Osteoblast (primary cell): ENCODE measurements at regions not wholly inside any gene's neighbourhood (a gene's known extent, or its start where the extent isn't known, plus 50 kb on each side); places are given as distances from the start of the nearest gene placed in this dataset.

Source experiments
- DNase-seq: peaks from one replicate; pipeline ENCODE4 v3.0.0; 2011; ENCODE audit warnings: low spot score, mixed read lengths; ENCODE audit not compliant: insufficient read length; ENCODE audit errors: missing footprints
- H2AFZ ChIP-seq: 2 replicates; pipeline ENCODE4 v1.6.0; 2011; ENCODE audit warnings: mild to moderate bottlenecking, low read length
- H3K27ac ChIP-seq: 2 replicates; pipeline ENCODE4 v1.5.1; 2011; ENCODE audit warnings: mild to moderate bottlenecking, low read depth, low read length, moderate library complexity
- H3K27me3 ChIP-seq: 2 replicates; pipeline ENCODE4 v1.6.0; 2012; ENCODE audit warnings: mild to moderate bottlenecking, control low read depth, inconsistent platforms, low read length, moderate library complexity; ENCODE audit not compliant: insufficient read depth
- H3K36me3 ChIP-seq: 2 replicates; pipeline ENCODE4 v1.5.1; 2011; ENCODE audit warnings: mild to moderate bottlenecking, low read length, control low read depth, moderate library complexity; ENCODE audit not compliant: insufficient read depth
- H3K4me1 ChIP-seq: 2 replicates; pipeline ENCODE4 v1.5.1; 2011; ENCODE audit warnings: mild to moderate bottlenecking, low read length, control low read depth, moderate library complexity; ENCODE audit not compliant: insufficient read depth
- H3K4me2 ChIP-seq: 2 replicates; pipeline ENCODE4 v1.6.0; 2011; ENCODE audit warnings: mild to moderate bottlenecking, low read length; ENCODE audit not compliant: insufficient read depth
- H3K4me3 ChIP-seq: fragments of 200-600 bp; sonication (generic); 3 replicates; pipeline ENCODE4 v1.5.1; 2012; ENCODE audit warnings: mild to moderate bottlenecking, low read length, inconsistent platforms; ENCODE audit not compliant: insufficient read depth
- H3K79me2 ChIP-seq: 2 replicates; pipeline ENCODE4 v1.6.0; 2012; ENCODE audit warnings: mild to moderate bottlenecking, low read length, control low read depth, inconsistent platforms; ENCODE audit not compliant: insufficient read depth
- H3K9me3 ChIP-seq: 2 replicates; pipeline ENCODE4 v1.5.1; 2011; ENCODE audit warnings: low read depth, low read length, control low read depth
- H4K20me1 ChIP-seq: 2 replicates; pipeline ENCODE4 v1.6.0; 2012; ENCODE audit warnings: mild to moderate bottlenecking, low read length, control low read depth; ENCODE audit not compliant: insufficient read depth
- TF ChIP-seq, protein P1 (sequence below): IDR thresholded peaks from 2 replicates; pipeline ENCODE4 v1.5.1; 2011; ENCODE audit warnings: mild to moderate bottlenecking, low read depth, low read length, moderate library complexity; ENCODE audit errors: extremely low read depth

DNA sequence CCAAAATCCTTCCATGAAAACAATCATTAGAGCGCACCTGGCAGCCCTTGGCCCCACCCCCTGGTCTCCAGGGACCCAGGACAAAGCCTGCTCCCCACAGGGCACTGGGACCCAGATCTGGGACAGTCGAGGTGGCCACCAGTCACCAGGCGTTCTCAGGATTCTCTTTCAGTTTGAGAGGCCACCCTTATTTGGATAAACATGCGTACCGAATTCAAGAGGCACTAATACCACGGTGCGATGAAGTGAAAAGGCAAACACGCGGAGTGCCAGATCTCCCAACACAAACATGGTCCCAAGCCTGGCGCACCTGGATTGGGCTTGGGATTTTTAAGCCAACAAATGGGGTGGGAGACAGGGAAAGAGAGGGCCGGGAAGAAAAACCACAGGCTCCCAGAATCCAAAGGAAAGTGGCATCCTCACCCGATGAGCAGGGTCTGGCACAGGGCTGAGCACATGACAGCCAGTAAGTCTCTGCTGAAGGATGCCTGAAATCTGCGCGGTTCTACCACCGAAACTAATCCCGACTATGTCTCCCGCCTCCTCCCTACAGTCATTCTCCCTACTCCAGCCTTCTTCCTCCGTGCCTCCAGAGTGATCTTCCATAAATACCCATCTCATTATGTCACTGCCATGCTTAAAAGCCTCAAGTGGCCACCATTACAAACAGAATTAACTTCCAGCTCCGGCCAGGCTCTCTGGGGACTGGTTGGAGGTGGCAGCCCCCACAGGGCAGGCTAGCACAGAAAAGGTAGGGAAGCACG, 60.9 kb upstream of the KLHL29 start:
- Histone ChIP-seq H3K27me3 (no peaks in the 10 kb centered on the region), H3K4me3 (no peak overlapping the region), H3K9me3 (no peaks in the 10 kb centered on the region), H3K79me2 (no peaks in the 10 kb centered on the region), H3K4me1 (no peaks in the 10 kb centered on the region), H4K20me1 (no peaks in the 10 kb centered on the region), H2AFZ (no peak overlapping the region), H3K4me2 (no peak overlapping the region), H3K36me3 (no peaks in the 10 kb centered on the region), H3K27ac (no peak overlapping the region)
- TF ChIP-seq, protein P1, sequence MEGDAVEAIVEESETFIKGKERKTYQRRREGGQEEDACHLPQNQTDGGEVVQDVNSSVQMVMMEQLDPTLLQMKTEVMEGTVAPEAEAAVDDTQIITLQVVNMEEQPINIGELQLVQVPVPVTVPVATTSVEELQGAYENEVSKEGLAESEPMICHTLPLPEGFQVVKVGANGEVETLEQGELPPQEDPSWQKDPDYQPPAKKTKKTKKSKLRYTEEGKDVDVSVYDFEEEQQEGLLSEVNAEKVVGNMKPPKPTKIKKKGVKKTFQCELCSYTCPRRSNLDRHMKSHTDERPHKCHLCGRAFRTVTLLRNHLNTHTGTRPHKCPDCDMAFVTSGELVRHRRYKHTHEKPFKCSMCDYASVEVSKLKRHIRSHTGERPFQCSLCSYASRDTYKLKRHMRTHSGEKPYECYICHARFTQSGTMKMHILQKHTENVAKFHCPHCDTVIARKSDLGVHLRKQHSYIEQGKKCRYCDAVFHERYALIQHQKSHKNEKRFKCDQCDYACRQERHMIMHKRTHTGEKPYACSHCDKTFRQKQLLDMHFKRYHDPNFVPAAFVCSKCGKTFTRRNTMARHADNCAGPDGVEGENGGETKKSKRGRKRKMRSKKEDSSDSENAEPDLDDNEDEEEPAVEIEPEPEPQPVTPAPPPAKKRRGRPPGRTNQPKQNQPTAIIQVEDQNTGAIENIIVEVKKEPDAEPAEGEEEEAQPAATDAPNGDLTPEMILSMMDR = no peak
- DNase-seq = no peak

- DNase-seq = no peak
- H3K4me1 ChIP-seq = no peaks in the 10 kb centered on the region
- no peaks in the 10 kb centered on the region for H3K9me3 ChIP-seq
- TF ChIP-seq, protein P1 = no peak
- no peak overlapping the region for H2AFZ ChIP-seq
- H3K36me3 ChIP-seq = no peaks in the 10 kb centered on the region
- no peaks in the 10 kb centered on the region for H4K20me1 ChIP-seq
- H3K27me3 ChIP-seq = no peaks in the 10 kb centered on the region
- no peak overlapping the region for H3K4me3 ChIP-seq
- no peak overlapping the region for H3K27ac ChIP-seq
- H3K4me2 ChIP-seq = no peak overlapping the region
- H3K79me2 ChIP-seq = no peaks in the 10 kb centered on the region
Observed at GRCh38 chr2:23326330-23326729, 58.6 kb upstream of the KLHL29 start.

GRCh38 chr2:23327416-23327815, 57.6 kb upstream of the KLHL29 start:
- Histone ChIP-seq H3K79me2 (no peaks in the 10 kb centered on the region), H3K4me1 (no peaks in the 10 kb centered on the region), H3K27me3 (no peaks in the 10 kb centered on the region), H3K36me3 (no peaks in the 10 kb centered on the region), H2AFZ (no peak overlapping the region), H3K27ac (no peak overlapping the region), H3K9me3 (no peaks in the 10 kb centered on the region), H3K4me2 (no peak overlapping the region), H4K20me1 (no peaks in the 10 kb centered on the region), H3K4me3 (no peak overlapping the region)
- TF ChIP-seq, protein P1 = no peak
- no peak for DNase-seq

GRCh38 chr2:23327887-23328286, 57.1 kb upstream of the KLHL29 start:
- no peaks in the 10 kb centered on the region for H3K4me1 ChIP-seq
- TF ChIP-seq, protein P1 = no peak
- H3K79me2 ChIP-seq = no peaks in the 10 kb centered on the region
- no peak for DNase-seq
- H4K20me1 ChIP-seq = no peaks in the 10 kb centered on the region
- no peaks in the 10 kb centered on the region for H3K9me3 ChIP-seq
- H3K27me3 ChIP-seq = no peaks in the 10 kb centered on the region
- H3K36me3 ChIP-seq = no peaks in the 10 kb centered on the region
- H3K27ac ChIP-seq = no peak overlapping the region
- no peak overlapping the region for H3K4me2 ChIP-seq
- no peak overlapping the region for H3K4me3 ChIP-seq
- no peak overlapping the region for H2AFZ ChIP-seq
